Pons (tissue), 1 donor: ENCODE measurements at regions not wholly inside any gene's neighbourhood (a gene's known extent, or its start where the extent isn't known, plus 50 kb on each side); places are given as distances from the start of the nearest gene placed in this dataset.
A peak's percentile ranks its signal among the peaks of the same experiment; 100 is the strongest.

Experiments
- DNase-seq: peaks from one replicate; pipeline ENCODE4 v3.0.0-alpha.2; 2016; ENCODE audit warnings: low spot score

DNA sequence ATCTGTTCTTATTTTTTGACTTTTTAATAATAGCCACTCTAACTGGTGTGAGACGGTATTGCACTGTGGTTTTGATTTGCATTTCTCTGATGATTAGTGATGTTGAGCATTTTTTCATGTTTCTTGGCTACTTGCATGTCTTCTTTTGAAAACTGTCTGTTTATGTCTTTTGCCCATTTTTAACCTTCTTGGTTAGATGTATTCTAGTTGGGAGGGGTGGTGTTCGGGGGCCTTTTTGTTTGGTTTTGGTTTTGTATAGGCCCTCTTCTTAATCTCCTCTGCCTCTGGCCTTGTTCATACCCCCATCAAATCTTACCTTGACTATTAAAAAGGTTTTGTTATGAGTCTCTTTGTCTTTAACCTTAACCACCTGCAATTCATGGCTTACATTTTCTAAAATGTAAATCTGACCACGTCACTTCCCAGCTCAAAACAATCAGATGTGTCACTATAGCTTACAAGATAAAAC is 107.8 kb upstream of the NR4A3 start:
- DNase-seq: no peak

DNA sequence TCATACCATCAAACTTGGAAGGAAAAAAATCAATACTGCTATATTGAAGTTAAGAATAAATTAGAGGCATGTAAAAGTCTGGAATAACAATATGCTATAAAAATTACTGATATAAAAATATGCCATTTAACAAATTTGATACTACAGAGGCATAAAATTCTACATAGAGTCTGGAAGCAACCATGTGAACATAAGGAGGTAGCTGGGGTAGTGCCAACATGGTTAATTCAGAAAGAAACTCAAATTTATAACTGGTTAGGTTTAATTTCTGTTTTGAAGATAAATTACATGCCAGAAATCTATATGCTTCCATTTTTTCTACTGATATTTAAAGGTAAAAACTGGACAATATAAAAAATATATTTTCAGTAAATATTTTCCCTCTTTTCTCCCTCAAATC is 103.1 kb upstream of the NR4A3 start:
- DNase-seq: no peak

DNA sequence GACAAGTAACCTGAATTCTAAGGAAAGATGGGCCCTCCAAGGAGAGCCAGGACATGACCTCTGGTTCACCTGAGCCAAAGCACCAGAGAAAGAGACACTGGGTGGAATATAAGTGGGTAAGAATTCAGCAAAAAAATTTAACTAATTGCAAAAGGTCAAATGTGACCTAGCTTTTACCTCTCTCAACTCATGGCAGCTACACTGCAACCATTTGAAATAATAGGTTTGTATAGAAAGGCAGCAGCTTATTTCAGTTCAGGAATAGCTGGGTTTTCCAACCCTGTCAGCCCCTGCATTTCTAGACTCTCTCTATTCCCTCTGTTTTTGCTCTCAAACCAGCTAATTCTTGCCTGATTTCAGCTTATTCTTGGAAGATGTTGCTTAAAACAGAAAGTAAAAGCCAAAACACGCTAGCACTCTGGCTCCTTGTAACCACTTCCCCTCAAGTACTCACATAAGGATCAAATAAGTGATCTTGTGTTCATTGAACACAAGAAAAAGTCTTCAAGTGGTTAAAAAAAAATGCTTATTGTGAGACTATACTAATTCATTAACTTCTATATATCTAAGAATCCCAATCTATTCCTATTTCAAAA is 101.1 kb upstream of the NR4A3 start:
- DNase-seq: peak; percentile 25

DNA sequence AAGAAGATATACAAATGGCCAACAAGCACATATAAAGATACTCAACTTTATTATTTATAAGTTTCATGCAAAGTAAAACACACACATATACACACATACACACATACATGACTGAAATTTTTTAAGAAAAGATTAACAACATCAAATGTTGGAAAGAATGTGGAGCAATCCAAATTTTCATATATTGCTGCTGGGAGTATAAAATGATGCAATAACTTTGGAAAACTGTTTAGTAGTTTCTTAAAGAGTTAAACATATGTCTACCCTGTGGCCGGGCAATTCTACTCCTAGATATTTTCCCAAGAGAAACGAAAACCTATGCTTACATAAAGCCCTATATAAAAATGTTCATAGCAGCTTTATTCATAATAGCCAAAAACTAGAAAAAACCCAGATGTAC is 99.8 kb upstream of the NR4A3 start:
- no peak for DNase-seq

DNA sequence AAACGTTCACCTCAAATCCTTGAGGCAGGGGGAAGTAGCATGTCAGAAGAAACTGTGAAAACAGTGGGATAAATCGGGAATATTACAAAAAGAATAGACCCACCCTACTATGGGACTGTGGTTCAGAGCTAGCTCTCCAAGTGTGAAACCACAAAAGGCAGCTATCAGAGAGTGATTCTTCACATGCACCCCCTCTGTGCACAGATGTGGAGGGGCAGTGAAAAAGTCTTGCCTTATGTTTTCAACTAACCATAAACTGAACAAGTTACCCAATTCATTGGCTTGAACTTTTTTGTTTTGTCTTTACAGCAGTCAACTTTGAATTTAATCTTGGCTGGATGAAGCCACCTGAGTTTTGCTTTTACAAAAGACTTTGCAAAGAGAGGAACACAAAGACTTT is 98.8 kb upstream of the NR4A3 start:
- no peak for DNase-seq

DNA sequence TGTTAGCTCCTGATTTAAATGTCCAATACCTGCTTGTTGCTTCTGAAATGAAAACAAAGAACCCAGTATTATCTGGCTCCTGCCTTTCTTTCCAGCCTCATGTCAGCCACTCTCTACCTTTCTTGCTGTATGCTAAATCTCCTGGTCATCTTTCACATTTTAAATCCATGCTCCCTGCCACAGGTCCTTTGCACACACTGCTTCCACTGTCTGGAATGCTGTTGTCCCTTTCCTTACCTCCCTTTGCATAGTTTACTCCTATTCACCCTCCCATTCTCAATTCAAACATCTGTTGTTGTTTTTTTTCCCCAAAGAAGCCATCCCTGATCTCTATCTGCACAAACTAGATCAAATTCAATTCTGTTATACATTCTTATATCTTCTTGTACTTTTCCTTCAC is 97.0 kb upstream of the NR4A3 start:
- DNase-seq: no peak

DNA sequence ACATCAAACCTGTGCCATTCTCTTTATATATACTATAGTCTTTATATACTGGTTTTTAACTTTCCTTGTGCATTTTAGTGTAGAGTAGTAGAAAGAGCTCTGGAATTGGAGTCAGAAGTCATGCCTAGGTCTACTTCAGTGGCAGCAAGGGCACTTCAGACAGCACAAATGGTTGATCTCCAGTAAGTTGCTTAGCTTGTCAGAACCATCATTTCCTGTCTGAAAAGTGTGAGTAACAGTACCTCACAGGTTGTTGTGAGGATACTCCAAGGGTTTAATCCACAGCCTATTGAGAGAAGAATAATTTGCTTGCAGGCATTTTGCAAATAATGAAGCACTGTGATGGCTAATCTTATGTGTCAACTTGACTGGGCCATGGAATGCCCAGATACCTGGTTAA is 95.8 kb upstream of the NR4A3 start:
- no peak for DNase-seq

DNA sequence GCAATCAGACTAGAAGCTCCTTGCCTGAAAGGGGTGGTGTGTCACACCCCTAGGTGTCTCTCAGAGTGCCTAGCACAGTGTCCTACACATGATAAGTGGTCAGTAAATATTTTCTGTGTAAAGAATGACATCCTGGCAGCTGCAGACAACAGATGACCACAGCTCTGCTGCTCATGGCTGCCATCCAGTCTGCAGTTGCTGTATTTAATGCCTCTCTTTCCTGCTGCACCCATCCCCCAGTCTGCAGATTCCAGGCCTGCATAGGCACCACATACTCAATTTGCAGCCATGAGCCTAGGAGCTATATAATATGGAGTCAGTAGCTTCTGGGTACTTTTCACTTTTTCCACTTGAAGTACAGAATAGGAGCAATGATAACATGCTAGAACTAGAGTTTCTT is 94.9 kb upstream of the NR4A3 start:
- no peak for DNase-seq

DNA sequence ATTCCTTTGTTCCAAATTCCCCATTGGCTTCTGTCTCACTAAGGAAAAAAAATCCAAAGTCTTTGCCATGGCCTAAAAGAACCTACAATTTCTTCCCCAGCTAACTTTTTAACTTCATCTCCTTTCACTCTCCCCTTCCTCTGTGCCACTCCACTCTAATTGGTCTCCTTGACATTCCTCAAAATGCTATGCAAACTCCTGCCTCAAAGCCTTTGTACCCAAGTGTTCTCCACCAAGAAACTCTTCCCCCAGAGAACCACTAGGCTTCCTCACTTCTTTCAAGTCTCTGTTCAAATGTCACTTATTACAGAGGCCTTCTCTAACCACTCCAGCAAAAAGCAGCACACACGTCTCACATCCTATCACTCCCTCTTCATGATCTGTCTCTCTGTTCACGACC is 91.6 kb upstream of the NR4A3 start:
- no peak for DNase-seq

DNA sequence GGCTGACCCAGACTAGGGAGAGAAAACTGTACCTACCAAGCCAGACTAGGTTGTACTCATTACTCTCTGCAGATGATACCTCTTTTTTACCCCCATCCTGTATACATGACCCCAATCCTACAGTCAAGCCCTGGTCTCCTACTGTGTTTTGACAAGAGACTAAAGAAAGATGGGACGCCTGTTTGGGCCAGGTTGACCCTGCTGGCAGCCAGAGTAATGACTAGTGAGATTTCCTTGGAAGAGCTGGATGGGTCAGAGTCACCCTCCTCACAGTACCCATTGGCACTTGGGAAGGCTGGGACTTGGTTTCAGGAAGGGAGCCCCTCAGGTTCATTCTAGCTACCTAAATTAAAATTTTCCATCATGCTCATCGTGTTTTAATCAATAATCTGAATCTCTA is 89.7 kb upstream of the NR4A3 start:
- no peak for DNase-seq

DNA sequence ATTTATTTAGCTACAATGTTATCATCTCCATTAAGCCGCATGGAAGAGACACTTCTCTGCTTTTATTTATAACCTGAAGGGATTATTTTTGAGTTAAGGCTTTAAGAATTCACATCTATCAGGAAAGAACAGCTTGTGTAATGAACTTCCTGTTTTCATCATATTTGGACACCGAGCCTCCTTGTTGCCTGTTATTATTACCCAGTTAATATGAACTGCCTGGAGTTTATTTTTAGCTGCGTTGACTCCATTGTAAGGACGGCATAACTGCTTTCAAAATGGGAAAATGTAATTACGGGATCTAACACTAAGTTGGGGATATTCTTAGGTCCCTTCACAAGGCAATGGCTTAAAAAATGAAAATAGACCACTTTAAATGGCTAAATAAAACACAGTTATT is 89.0 kb upstream of the NR4A3 start:
- DNase-seq: no peak

DNA sequence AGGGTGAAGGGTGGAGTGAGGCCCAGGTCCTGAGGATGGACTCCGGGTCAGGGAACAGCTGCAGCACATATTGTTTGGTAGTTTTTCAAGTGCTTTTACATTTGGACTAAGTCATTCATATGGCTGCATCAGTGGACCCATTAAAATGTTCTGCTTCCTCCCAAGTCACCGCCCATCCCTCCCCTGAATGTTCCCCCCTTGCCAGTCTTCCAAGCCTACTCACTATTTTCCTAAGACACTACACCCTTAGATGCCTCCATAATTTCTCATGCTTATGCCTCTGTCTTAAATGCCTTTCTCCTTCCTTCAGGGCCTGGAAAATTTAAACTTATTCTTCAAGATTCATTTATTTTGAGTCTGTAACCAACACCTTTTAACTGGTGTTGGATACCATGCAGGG is 86.6 kb upstream of the NR4A3 start:
- DNase-seq: no peak

DNA sequence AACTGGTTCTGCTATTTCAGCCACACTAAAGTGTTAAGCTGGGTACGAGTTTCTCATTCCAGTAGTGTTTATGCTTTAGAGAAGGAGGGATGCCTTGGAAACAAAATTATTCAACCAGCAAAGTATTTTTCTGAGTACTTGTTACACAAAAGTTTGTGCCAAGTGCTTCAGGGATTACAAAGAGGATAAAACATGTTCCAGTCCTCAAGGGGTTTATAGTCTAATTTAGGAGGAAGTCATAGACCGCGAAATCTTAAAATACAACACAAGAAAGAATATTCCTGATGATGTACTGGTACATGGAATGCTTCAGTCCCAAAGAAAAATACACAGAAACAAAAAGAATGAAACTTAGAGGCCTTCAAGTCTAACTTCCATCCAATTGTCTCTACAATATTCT is 85.4 kb upstream of the NR4A3 start:
- DNase-seq: no peak

DNA sequence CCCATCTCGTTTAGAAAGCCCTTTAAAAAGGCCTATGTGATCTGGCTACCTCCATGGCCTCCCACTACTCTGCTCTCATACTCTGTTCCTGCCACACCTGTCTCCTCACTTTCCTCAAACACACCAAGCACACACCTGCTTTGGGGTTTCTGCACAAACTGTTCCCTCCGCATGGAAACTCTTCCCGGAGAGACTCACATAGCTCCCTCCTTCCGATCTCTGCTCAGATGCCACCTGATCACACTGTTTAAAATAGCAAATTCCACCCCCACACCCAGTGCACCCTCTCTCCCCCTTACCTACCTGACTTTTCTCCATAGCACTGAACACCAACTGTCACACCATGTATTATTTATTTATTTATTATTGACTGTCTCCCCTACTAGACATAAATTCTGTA is 84.0 kb upstream of the NR4A3 start:
- DNase-seq: no peak

DNA sequence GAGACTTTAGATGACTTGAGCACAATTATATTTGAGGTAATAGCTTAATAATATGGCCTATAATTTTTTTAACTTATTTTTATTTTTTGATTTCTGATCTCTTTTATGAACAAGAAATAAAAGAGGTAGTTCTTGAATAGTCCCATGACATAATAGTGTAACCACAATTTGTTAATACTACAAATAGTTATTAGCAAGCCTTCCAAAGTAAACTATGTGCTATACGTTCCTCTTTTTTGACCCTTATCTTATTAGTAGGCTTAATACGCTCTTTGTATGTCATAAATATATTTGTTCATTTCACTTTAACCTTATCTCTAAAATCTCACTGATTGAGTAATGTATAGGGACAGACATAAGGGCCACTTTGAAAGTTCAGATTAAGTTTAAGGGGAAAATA is 78.7 kb upstream of the NR4A3 start:
- DNase-seq: no peak

DNA sequence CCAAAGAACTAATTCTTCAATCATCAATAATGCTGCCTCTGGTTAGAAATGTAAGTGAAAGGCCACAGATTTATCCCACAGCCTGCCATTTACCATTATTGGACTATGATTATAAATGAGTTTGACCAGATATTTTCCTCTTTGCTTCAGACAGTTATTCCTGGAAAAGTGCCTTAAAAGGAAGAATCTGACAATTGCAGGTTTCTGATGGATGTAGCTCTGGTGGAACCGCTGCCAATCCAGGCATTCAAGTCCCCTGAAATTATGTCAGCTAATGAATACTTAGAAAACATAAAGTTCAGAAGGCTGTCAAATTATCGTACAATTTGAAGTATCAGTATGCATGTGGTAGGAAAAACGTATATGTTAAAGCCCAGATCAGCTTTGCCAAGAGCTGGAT is 78.2 kb upstream of the NR4A3 start:
- DNase-seq: no peak

DNA sequence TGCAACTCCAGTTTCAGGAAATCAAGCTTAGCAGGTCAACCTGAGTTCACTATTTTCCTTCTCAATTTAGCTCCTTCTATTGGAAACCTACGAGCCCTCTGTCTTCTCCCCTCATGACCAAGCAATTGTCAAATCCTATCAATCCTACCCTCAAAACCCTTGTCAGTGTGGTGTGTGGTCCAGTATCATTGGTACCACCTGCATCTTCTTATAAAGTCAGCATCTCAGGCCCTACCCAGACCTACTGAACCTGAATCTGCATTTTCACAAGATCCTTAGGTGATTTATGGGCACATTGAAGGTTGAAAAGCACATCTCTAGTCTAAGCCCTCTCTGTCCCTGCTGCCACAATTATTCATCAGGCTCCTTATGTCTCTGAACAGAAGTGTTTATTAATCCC is 77.6 kb upstream of the NR4A3 start:
- no peak for DNase-seq

DNA sequence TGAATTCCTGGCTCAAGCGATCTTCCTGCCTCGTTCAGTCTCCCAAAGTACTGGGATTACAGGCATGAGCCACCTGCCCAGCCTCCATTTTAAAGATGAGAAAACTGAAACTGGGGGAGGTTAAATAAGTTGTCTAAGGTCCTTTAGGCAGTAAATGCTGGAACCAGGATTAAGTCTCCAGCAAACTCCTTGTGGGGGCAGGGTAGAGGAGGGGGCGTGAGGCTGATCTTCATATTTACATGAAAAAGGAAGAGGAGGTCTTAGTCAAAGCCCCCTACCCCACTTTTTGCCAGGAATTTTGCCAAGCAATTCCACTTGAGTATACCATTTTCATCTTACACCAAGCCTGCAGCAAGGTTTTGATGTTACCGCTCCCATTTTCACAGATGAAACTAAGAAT is 76.6 kb upstream of the NR4A3 start:
- DNase-seq: no peak

DNA sequence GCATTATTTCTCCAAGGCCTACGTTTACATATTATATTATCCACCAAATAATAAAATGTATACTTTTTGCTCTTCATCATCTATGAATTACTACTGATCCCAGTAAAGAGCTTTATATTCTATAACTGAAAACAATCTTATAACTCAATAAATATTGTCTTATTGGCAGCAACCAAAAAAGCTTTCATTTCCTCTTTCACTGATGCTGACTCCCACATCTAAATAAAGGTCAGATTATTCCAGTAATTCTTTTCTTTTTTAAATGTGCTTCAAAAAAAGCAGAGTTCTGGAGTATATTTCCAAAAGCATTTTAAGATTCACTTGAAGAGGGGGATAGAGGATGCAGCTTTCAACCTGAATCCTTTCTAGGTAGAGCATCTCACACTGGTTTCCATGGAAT is 75.3 kb upstream of the NR4A3 start:
- DNase-seq: no peak

DNA sequence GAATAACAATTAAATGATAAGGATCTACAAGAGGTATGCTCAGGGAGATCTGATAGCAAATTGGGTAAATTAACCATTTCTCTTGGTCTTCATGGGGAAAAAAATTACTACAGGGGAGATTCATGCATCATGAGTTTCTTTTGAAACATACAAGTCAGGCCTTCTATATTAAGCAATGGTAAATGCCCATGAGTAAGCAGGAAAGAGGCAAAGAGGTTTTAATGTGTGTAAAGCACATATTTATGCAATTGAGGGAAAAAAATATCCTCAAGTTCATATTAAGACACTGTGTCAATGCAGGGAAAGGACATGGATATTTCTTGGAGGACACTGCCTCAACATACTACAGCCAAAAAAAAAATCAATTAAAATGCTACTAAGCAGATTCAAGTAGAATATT is 73.4 kb upstream of the NR4A3 start:
- DNase-seq: no peak

DNA sequence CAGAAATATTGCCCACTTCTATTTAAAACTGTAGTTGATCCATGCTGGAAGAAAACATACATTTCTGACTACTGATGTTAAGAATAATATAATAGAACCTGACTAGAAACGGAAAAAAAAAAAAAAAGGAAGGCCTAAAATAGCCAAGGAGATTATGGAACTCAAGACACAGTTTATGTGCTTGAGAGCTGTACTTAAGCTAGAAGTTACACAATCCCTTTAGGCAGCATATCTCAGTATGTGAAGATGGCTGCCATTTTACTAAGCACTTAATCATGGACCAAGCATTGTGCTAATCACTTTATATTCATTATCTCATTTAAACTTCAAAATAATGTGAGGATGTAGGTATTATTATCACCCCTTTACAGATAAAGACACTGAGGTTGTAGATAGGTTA is 73.0 kb upstream of the NR4A3 start:
- no peak for DNase-seq

DNA sequence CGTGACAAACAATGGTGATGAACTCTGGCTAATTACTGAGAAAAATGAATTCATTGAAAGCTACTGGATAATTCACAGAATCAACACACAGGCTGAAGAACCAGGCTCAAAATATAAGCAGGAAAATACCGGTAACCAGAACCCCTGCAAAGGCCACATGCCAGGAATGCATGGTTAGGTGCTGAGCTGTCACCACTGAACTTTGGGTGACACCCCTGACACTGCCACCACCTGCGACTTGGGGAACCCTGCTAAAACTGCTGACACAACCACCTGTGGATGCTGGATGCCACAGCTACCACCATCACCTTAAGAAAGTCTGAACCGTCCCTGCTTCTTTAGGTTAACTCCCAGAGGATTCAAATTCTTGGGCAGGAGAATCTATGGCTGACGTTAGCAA is 72.0 kb upstream of the NR4A3 start:
- no peak for DNase-seq

DNA sequence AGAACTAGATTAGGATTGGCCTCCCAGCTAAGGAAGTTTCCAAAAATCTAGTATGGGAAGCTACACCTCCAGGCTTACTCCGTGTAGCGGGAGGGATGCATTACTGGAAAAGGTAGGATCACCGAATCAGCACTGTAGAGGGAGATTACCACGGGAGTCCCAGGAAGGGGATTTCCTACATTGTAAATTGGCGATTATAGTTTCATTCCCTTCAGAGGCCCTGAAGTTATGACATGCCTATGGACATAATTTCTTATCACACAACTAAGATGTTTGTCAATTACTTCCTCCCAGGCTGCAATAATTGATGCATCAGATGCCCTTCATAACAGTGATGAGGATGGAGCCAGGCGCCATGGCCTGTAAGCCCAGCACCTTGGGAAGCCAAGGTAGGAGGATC is 71.2 kb upstream of the NR4A3 start:
- no peak for DNase-seq

DNA sequence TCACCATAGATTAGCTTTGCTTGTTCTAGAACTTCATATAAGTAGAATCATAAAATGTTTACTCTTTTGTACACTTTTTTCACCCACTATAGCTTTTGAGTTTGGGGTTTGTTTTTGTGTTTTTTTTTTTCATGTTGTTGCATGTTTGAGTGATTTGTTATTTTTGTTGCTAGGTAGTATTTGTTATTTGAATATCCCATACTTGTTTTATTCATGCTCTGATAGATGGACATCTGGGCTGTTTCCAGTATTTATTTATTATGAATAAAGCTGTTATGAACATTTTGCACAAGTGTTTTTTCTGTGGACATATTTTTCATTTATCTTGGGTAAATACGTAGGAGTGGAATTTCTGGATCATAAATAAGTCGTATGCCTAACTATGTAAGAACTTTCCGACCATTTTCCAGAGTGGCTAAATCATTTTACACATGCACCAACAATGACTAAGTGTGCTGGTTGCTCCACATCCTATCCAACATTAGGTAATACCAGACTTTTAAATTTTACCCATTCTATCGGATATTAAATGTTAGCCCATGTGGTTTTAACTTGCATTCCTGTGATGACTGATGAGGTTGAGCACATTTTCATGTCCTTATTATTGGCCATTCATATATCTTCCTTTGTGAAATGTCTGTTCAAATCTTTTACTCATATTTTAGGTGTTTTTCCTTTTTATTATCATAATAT is 69.1 kb upstream of the NR4A3 start:
- DNase-seq: no peak
